NCI-H2029 (cell line): ENCODE measurements at regions not wholly inside any gene's neighbourhood (a gene's known extent, or its start where the extent isn't known, plus 50 kb on each side); places are given as distances from the start of the nearest gene placed in this dataset.
"Not testable (repeated sequence)": the region's sequence is repeated elsewhere in the genome, so short reads cannot be mapped to it uniquely, and the experiment has no call there.

Experiments
- DNase-seq: peaks from one replicate; lab custom pipeline; 2025; lab: John Stamatoyannopoulos, UW

DNA sequence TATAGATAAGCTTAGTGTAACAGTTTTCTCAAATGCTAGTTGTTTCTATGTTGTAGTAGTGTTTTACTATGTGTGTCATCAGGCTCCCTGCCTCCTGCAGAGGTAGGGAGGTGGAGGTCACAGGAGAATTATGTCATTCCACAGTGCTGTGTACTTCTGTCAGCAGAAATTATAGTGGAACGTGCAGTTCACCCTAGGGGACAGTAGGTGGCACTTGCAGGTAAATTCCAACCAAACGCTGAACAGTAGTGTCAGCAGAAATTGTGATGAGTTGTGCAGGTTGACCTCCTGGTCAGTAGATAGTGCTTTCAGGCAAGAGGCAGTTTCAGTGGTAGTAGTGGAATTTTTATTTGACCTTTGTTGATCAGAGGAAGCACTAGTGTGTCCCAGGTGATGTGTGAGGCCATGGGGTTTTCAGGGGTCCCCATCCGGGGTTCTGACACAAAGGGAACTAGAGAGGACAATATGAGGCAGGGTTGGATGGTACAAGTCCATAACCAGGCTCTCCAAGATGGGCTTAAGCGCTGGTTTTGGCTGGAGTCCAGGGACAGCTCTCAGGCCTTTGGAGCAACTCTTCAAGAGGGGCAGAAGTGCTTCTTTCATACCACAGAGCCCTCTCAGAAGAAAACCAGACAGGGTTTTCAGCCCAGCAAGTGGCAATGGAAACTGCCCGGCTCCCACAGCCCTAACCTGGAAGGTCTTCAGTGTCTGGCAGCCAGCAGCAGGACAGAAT lies 402.9 kb downstream of the CYLC2 start:
- DNase-seq, result peak; percentile 53

DNA sequence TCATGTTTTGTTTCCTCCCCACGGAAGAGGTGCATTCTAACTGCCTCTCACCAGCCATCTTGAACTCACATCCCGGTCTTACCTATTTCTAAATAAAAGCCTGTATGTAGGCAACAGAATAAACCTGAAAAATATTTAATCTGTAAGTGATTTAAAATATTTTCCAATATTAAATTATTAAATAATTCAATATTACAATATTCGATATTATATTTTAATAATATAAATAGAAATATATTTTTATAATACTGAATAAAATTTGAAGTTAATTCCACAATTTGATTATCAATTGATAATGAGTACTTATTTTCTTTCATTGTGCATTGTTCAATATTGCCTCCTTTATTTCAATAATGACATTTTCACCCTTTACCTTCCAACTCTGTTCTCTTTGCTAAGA lies 404.4 kb downstream of the CYLC2 start:
- no peak for DNase-seq

DNA sequence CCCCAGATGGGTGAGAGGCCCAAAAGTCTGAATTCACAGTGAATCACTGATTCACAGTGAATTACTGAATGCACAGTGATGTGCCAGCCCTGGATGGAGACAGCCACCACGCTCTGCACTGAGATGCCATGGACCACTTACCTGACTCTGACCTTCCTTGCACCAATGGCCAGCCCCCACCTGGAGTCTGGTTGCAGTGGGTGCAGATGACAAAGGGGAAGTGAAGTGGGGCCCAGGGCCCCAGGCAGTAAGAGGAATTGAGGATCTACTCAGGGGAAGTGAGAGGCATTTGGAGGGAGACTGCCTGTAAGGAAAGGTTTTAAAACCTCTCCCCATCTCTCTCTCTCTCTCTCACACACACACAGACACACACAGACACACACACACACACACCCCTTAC lies 412.1 kb downstream of the CYLC2 start:
- DNase-seq, result no peak

DNA sequence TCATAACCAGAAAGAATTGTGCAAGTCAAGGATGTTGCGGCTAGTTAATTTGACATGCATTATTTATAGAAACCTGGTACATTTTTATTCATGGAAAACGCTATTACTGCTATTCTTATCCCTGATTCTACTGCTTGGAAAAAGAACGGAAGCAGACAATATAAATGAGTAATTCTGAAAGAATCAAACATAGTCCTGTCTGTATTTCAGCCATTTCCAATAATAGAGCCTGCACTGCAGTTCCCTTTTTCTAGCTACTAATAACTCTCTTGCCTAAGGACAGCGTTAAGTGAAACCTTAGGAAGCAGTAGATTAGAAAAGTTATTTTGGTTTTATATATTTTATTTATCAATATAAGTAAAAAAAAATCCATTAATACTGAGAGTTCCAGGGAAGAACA lies 414.9 kb downstream of the CYLC2 start:
- DNase-seq, result no peak

DNA sequence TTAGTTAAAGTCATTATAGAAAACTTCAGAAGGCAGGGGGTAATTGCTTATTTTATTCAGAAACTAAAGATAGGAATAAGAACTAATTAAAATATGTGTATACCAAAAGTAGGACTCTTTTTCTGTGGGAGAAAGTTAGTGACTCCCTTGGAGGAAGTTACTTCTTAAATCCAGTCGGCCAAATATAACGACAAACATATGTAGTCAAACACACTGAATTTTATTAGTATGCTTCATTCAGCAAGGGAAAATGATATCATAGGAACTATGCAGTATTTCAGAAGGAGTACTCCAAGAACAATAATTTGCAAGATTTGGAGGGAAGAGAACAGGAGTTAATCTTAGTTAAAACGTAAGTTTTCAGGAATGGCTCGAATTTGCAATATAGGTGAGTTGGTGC lies 432.6 kb downstream of the CYLC2 start:
- no peak for DNase-seq

DNA sequence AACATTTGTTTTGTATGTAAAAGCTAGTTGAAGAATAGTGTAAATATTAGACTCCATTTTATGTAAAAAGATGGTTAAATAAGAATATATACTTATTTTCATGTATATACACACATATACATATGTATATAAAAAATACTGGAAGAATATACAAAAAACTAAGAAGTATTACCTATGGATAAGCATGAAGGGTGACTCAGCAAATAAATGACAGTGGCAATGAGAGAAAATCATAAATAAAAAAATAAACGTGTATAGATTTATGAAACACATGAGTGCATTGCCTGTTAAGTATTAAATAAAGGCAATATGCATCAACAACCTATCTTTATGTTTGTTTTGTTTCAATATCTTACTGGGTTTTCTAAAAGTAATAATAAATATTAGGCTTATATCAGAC lies 435.3 kb downstream of the CYLC2 start:
- DNase-seq, result no peak

DNA sequence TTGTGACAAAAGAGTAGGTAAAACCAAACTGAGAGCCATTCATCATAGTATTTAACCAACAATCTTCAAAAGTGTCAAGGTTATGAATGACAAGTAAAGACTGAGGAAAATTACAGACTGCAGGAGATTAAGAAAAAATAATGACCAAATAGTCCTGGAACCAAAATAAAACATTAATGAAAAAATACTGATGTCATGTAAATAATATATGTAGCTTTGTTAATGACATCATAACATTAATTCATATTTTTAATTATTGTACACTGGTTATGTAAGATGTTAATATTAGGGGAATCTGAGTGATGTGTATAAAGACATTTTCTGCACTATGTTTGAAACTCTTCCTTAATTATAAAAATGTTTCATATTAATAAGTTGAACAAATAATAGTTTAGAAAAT lies 436.7 kb downstream of the CYLC2 start:
- DNase-seq, result no peak

DNA sequence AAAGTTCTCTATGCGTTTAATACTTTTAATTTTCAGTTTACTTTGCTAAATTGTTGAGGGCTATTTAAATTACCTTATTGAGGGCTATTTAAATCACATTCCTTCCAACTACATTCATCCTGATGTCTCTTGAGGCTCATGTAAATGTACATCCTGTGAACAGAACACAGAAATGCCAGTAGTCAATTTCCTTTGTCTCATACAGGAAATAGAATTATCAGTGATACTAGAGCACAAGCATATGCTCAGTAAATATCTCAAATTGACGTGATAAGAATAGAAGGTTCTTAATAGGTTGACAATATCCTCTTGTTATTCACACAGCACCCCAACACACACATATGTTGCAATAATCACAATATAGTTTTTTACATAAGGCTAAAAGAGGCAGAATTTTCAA lies 449.0 kb downstream of the CYLC2 start:
- DNase-seq, result no peak

DNA sequence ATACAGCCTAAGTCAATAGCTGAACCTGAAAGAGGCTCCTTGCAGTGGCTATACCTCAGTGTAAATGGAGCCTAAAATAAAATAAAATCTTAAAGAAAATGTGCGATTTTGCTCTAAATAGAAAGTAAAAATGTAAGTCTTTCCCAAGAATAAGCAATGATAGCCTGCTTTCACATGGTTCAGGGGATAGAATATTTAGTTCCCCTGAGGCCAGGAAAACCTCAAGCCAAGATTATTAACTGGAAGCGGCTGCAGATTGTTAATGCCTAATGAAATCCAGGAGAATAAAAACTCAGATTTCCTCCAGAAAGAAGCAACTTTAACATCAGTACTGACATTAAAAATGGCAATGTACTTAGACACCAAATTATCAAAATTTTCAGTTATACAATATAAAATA lies 463.7 kb downstream of the CYLC2 start:
- no peak for DNase-seq

DNA sequence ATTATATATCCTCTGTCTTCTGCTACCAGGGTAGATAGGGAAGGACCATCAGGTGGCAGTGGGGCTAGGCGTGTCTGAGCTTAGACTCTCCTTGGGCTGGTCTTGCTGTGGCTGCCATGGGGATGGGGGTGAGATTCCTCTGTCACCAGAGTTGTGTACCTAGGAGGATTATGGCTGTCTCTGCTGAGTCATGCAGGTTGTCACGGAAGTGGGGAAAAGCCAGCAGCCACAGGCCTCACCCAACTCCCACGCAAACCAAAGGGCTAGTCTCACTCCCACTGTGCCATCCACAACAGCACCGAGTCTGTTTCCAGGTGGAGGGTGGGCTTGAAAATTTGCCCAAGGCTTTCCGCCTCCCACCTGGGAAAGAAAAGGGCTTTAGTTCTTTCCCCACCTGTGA lies 476.1 kb downstream of the CYLC2 start:
- no peak for DNase-seq

DNA sequence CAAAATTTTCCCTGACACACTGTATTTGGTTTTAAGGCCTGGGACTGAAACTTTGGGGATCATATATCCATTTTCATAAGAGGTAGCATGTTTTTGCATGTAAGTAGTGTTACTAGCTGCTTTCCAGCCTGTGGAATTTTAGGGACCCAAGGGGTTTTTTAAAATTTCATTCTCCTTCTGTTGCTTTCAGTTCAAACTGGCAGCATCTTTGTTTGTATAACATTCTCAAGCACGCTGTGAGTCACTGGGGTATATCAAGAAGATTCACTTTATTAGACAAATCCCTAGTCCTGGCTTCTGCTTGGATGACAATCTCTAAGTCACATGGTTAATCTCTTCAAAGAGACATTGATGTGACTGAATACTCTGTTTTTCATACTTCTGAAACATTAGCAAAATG lies 479.0 kb downstream of the CYLC2 start:
- DNase-seq, result no peak

DNA sequence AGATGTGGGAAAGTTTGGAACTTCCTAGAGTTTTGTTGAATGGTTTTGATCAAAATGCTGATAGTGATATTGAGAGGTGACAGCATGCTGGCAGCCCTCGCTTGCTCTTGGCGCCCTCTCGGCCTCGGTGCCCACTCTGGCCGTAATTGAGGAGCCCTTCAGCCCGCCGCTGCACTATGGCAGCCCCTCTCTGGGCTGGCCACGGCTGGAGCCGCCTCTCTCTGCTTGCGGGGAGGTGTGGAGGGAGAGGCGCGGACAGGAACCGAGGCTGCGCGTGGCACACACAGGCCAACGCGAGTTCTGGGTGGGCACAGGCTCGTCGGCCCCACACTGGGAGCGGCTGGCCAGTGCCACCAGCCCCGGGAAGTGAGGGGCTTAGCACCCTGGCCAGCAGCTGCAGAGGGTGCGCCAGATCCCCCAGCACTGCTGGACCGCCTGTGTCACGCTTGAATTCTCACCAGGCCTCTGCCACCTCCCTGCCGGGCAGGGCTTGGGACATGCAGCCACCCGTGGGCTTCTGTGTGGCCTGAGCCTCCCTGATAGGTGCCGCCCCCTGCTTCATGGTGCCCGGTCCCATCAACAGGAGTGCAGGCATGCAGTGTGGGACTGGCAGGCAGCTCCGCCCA lies 488.5 kb downstream of the CYLC2 start:
- no peak for DNase-seq

DNA sequence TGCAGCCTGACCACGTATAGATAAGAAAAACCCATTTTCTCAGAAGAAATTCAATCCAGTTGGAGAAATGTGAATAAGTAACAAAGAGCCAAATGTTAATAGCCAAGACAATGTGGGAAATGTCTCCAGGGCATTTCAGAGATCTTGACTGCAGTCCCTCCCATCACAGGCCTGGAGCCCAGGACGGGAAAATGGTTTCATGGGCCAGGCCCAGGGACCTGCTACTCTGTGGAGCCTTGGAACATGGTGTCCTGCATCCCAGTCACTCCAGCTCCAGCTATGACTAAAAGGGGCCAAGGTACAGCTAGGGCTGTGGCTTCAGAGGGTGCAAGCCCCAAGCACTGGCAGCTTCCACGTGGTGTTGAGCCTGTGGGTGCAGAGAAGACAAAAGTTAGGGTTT lies 490.0 kb downstream of the CYLC2 start:
- DNase-seq, result no peak

DNA sequence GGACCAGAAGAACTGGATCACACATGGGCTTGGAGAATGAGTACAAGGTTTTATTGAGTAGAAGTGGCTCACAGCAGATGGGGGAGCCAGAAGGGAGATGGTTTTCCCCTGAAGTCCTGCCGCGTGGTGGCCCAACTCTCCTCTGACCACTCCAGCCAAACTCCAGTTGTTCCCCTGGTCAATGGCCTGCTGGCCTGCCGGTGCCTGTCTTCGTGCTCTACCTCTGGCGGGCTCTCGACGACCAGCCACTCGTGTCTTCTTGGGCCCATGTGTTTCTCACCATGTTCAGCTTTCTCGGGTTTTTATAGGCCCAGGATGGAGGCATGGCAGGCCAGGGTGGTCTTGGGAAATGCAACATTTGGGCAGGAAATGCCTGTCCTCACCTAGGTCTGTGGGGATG lies 519.6 kb downstream of the CYLC2 start:
- DNase-seq, result no peak

DNA sequence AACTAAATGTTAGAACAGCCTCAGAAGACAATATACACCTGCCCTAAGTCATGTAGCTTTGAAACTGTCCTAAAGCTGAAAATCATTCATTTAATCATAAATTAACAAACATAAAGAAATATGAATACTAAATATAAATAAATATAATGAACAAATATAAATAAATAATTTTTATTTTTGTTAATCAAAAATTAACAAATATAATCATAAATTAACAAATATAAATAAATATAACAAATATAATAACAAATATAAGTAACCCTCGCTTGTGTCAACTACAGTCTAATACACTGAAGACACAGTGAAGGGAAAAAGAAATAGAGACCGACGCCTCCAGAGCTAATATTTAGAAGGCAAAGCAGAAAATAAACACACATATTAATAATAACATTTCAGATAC lies 527.3 kb downstream of the CYLC2 start:
- no peak for DNase-seq

DNA sequence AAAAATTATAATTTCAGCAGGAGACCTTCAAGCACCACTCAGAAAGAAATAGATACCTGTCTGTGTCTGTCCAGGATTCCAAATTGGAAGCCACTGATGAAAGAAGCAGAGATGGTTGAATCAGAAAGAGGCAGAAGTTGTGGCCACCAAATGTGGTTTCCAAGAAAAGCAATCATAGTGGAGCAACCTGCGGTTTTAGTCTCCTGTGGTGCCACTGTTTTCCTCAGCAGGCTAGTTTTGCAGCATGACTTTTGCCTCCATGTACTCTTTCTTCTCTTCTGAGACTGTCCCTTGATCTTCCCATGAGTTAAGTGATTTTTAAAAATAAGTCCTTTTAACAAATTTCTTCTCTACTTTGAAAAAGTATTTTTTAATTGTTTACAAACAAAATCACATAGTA lies 535.8 kb downstream of the CYLC2 start:
- no peak for DNase-seq

DNA sequence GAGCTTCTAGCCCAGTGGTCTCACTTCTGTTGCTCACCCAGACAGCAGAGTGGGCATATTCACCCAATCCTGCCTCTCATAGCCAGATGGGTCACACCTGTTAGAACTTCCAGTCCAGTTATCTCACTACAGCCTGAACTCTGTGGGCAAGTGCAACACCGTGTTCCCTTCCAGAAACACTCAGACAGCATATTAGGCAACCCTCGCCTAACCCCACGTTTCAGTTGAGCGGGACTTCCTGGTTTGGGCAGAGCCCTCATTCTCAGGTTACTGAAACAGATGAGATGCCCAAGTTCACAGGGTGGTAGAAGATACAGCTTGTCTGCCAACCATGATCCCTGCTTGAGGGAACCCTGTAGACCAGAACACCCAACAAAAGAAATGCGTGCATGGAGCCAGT lies 538.2 kb downstream of the CYLC2 start:
- DNase-seq, result no peak

DNA sequence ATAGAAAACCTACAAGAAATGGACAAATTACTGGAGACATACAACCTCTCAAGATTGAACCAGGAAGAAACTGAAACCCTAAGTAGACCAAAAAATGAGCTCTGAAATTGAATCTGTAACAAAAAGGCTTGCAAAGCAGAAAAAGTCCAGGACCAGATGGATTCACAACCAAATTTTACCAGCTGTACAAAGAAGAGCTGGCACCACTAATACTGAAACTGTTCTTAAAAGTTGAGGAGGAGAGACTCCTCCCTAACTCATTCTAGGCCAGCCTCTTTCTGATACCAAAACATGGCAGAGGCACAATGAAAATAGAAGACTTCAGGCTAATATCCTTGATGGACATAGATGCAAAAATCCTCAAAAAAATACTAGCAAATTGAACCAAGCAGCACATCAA lies 542.3 kb downstream of the CYLC2 start:
- DNase-seq, result no peak

DNA sequence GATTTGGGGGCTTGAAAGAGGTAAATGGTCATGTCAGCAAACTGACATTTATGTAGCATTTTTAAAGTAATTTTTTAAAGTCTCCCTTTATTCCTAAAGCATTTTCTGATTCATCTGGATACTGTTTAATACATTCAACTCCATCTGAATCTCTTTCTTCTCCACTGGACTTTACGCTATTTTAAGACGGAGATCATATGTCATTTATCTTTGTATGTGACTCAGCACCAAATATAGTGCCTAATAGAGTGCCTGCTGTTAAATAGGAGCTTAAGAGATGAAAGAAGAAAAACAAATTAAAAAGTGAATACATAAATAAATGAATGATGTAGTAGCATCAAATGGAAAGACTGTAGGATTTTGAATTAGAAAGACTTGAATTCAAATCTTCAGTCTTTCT lies 548.8 kb upstream of the SMC2 start:
- no peak for DNase-seq

DNA sequence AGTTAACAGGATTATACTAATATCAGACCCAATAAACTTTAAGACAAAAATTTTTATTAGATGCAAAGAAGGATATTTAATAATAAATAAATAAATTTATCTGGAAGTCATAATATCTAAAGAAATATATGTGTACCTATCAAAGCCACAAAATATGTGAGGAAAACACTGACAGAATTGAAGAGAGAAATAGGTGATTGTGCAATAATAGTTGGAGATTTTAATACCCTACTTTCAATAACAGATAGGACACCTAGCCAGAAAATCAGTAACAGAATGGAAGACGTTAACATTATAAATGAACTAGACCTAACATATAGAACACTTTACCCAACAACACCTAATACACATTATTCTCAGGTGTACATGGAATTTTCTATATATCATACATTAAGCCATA lies 541.4 kb upstream of the SMC2 start:
- no peak for DNase-seq

DNA sequence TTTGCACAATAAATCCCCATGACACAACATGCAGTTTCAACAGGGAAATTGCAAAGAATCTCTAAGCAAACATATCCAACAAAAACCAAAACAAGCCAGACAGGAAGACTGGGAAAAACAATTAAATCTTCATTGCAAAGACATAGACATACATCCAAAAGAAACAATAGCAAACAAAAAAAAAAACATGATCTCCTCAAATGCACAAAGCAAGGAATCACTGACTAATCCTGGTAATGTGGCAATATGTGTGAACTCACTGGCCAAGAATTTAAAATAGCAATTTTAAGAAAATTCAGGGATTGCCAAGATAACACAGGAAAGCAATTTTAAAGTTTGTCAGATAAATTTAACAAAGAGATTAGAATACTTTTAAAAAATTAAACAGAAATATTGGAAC lies 520.1 kb upstream of the SMC2 start:
- no peak for DNase-seq

DNA sequence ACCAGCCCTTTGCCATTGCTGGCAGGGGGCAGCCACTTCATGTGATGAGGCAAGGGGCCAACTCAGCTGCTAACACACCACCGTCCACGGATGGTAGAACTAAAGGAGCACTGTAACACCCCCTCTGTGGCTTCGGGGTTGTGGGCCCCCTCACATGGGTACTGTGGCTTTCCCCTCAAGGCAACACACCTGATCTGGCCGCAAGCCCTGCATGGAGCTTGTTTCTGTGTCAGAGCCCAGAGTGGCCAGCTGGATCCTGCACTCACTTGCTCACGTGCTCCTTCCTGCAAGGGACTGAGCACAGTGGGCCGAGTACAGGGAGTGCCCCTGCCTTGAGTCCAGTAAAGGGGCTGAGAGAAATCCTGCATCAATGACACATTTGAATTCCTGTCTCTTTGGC lies 507.4 kb upstream of the SMC2 start:
- no peak for DNase-seq

DNA sequence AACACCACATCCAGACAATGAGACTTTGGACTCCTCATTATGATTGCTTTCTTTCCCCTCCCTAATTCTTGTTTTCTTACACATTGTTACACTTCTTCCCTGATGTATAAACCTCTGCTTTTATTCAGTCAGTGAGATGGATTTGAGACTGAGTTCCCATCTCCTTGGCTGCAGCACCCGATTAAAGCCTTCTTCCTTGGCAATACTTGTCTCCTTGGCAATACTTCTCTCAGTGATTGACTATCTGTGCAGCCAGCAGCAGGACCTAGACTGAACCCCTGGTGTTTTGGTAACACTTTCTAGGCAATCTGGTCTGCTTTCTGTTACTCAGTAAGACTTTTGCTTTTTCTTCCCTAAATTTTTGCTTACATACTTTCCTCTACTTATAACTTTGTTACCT lies 492.8 kb upstream of the SMC2 start:
- no peak for DNase-seq

DNA sequence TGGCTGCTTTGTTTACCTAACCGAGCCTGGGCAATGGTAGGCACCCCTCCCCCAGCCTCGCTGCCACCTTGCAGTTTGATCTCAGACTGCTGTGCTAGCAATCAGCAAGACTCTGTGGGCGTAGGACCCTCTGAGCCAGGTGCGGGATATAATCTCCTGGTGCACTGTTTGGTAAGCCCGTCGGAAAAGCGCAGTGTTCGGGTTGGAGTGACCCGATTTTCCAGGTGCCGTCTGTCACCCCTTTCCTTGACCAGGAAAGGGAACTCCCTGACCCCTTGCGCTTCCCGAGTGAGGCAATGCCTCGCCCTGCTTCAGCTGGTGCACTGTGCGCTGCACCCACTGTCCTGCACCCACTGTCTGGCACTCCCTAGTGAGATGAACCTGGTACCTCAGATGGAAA lies 482.2 kb upstream of the SMC2 start:
- DNase-seq, result not testable (repeated sequence)
